GM21825 (cell line): ENCODE measurements at regions not wholly inside any gene's neighbourhood (a gene's known extent, or its start where the extent isn't known, plus 50 kb on each side); places are given as distances from the start of the nearest gene placed in this dataset.

Source experiments
- ATAC-seq: cut with Tn5 transposase; IDR thresholded peaks from one replicate; pipeline ENCODE4 v1.9.1; 2021; ENCODE audit warnings: mild to moderate bottlenecking, moderate library complexity; ENCODE audit not compliant: unreplicated experiment

DNA sequence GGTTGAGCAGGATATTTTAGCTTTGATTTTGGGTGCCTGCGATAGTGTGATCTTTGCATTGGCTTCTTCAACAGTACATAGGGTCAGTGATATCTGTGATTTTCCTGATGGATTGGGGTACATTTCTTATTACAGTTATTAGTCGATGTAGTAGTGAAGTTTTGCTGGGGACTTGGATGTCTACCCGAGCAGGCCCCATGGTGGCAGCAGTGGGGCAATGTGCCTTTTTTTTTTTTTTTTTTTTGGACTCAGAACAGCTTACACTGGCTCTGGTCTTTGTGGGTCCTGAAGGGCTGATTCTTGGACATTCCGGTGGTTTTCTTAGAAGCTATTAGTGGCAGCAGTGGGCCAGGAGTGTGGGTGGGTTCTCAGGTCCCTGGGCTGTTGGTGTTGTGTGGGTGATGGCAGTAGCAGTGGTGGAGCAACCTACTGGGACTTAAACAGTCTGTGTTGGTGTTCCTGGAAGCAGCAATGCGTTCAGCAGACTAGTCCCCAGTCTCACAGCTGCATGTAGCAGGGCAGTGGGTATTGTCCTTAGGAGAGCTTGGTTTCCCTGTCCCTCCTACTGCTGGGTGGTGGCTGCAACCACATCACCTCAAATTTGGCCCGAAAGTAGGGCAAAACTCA is 53.7 kb upstream of the SLC4A10 start:
- ATAC-seq, result no peak

DNA sequence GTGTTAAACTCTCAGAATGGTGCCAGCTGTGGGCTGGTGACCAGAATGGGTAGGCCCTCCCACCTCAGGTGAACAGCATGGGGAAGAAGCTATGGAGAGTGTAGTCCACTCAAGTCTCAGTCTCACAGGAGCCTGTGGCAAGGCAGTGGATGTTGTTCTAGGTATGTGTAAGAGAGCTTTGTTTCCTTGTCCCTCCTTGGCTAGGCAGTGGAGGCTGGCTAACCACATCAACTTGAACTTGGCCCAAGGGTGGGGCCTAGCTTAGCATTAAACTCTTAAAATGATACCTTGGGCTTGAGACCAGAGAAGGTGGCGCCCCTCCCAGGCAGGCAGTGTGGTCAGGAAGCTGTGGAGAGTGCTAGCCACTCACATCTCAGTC is 53.2 kb upstream of the SLC4A10 start:
- ATAC-seq, result no peak
